ENCODE measurements at regions not wholly inside any gene's neighbourhood (a gene's known extent, or its start where the extent isn't known, plus 50 kb on each side); places are given as distances from the start of the nearest gene placed in this dataset.

GRCh38 chr5:6236170-6236793 is 142.1 kb downstream of the MED10 start:
- no TSS peak for BruUV-seq (replicated peaks)
- H3K9me3 ChIP-seq (ENCODE audit: low read depth, low read length, poor library complexity, severe bottlenecking) = no peaks in the 10 kb centered on the region
- H3K4me3 ChIP-seq (ENCODE audit: low read depth, low read length, poor library complexity, severe bottlenecking) = no peak overlapping the region
- no peak for DNase-seq (ENCODE audit: low spot score)
- intact Hi-C loops (cut with micrococcal nuclease; ENCODE audit: unreplicated experiment) = no loop called here
- H3K27me3 ChIP-seq (replicated peaks; ENCODE audit: insufficient read depth, low read depth, low read length, poor library complexity) = peaks cover 9% of the 10 kb centered on the region
- TF ChIP-seq EZH2 (IDR thresholded peaks at IDR 0.05; ENCODE audit: borderline replicate concordance, low read depth, low read length, poor library complexity, severe bottlenecking) = no peak
- TF ChIP-seq, protein P1, sequence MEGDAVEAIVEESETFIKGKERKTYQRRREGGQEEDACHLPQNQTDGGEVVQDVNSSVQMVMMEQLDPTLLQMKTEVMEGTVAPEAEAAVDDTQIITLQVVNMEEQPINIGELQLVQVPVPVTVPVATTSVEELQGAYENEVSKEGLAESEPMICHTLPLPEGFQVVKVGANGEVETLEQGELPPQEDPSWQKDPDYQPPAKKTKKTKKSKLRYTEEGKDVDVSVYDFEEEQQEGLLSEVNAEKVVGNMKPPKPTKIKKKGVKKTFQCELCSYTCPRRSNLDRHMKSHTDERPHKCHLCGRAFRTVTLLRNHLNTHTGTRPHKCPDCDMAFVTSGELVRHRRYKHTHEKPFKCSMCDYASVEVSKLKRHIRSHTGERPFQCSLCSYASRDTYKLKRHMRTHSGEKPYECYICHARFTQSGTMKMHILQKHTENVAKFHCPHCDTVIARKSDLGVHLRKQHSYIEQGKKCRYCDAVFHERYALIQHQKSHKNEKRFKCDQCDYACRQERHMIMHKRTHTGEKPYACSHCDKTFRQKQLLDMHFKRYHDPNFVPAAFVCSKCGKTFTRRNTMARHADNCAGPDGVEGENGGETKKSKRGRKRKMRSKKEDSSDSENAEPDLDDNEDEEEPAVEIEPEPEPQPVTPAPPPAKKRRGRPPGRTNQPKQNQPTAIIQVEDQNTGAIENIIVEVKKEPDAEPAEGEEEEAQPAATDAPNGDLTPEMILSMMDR (conservative IDR thresholded peaks at IDR 0.05; ENCODE audit: low read depth, low read length) = no peak
- no peaks in the 10 kb centered on the region for H3K4me1 ChIP-seq (ENCODE audit: insufficient read depth, low read length, poor library complexity, severe bottlenecking)
- H3K27ac ChIP-seq (ENCODE audit: low read depth, low read length, poor library complexity, severe bottlenecking) = no peak overlapping the region
- ChIA-PET CTCF (no interaction called here), POLR2A (ENCODE audit: low non-redundant PET) (no interaction called here)
- no peaks in the 10 kb centered on the region for H3K36me3 ChIP-seq (ENCODE audit: insufficient read depth, low read length, poor library complexity, severe bottlenecking)

- POLR2A ChIA-PET (ENCODE audit: low non-redundant PET) = no interaction called here
- BruUV-seq (replicated peaks) = no TSS peak
- Histone ChIP-seq H3K9me3 (ENCODE audit: low read depth, low read length, poor library complexity, severe bottlenecking) (no peaks in the 10 kb centered on the region), H3K4me1 (ENCODE audit: insufficient read depth, low read length, poor library complexity, severe bottlenecking) (no peaks in the 10 kb centered on the region), H3K4me3 (ENCODE audit: low read depth, low read length, poor library complexity, severe bottlenecking) (no peak overlapping the region), H3K27ac (ENCODE audit: low read depth, low read length, poor library complexity, severe bottlenecking) (no peak overlapping the region), H3K36me3 (ENCODE audit: insufficient read depth, low read length, poor library complexity, severe bottlenecking) (no peaks in the 10 kb centered on the region), H3K27me3 (replicated peaks; ENCODE audit: insufficient read depth, low read depth, low read length, poor library complexity) (peaks cover 9% of the 10 kb centered on the region)
- CTCF ChIA-PET = no interaction called here
- intact Hi-C loops (cut with micrococcal nuclease; ENCODE audit: unreplicated experiment) = no loop called here
- no peak for DNase-seq (ENCODE audit: low spot score)
- TF ChIP-seq, protein P1 (conservative IDR thresholded peaks at IDR 0.05; ENCODE audit: low read depth, low read length) = no peak
- no peak for TF ChIP-seq EZH2 (IDR thresholded peaks at IDR 0.05; ENCODE audit: borderline replicate concordance, low read depth, low read length, poor library complexity, severe bottlenecking)
Measured at GRCh38 chr5:6235726-6236125, 142.6 kb downstream of the MED10 start.

- H3K36me3 ChIP-seq (ENCODE audit: insufficient read depth, low read length, poor library complexity, severe bottlenecking) = no peaks in the 10 kb centered on the region
- H3K4me1 ChIP-seq (ENCODE audit: insufficient read depth, low read length, poor library complexity, severe bottlenecking) = no peaks in the 10 kb centered on the region
- H3K4me3 ChIP-seq (ENCODE audit: low read depth, low read length, poor library complexity, severe bottlenecking) = no peak overlapping the region
- BruUV-seq (replicated peaks) = no TSS peak
- no peak overlapping the region for H3K27ac ChIP-seq (ENCODE audit: low read depth, low read length, poor library complexity, severe bottlenecking)
- intact Hi-C loops (cut with micrococcal nuclease; ENCODE audit: unreplicated experiment) = no loop called here
- CTCF ChIA-PET = no interaction called here
- TF ChIP-seq, protein P1 (conservative IDR thresholded peaks at IDR 0.05; ENCODE audit: low read depth, low read length) = no peak
- TF ChIP-seq EZH2 (IDR thresholded peaks at IDR 0.05; ENCODE audit: borderline replicate concordance, low read depth, low read length, poor library complexity, severe bottlenecking) = no peak
- no peak for DNase-seq (ENCODE audit: low spot score)
- H3K27me3 ChIP-seq (replicated peaks; ENCODE audit: insufficient read depth, low read depth, low read length, poor library complexity) = peaks cover 13% of the 10 kb centered on the region
- POLR2A ChIA-PET (ENCODE audit: low non-redundant PET) = no interaction called here
- no peaks in the 10 kb centered on the region for H3K9me3 ChIP-seq (ENCODE audit: low read depth, low read length, poor library complexity, severe bottlenecking)
Measured at GRCh38 chr5:6228257-6229250, 149.8 kb downstream of the MED10 start.
